HG02943 (cell line): ENCODE measurements at regions not wholly inside any gene's neighbourhood (a gene's known extent, or its start where the extent isn't known, plus 50 kb on each side); places are given as distances from the start of the nearest gene placed in this dataset.
A peak's percentile ranks its signal among the peaks of the same experiment; 100 is the strongest.
"Not testable (repeated sequence)": the region's sequence is repeated elsewhere in the genome, so short reads cannot be mapped to it uniquely, and the experiment has no call there.

Experiments used
- ATAC-seq: cut with Tn5 transposase; IDR thresholded peaks from one replicate; pipeline ENCODE4 v1.9.1; 2021; ENCODE audit warnings: mild to moderate bottlenecking, low read depth, moderate library complexity; ENCODE audit not compliant: unreplicated experiment

DNA sequence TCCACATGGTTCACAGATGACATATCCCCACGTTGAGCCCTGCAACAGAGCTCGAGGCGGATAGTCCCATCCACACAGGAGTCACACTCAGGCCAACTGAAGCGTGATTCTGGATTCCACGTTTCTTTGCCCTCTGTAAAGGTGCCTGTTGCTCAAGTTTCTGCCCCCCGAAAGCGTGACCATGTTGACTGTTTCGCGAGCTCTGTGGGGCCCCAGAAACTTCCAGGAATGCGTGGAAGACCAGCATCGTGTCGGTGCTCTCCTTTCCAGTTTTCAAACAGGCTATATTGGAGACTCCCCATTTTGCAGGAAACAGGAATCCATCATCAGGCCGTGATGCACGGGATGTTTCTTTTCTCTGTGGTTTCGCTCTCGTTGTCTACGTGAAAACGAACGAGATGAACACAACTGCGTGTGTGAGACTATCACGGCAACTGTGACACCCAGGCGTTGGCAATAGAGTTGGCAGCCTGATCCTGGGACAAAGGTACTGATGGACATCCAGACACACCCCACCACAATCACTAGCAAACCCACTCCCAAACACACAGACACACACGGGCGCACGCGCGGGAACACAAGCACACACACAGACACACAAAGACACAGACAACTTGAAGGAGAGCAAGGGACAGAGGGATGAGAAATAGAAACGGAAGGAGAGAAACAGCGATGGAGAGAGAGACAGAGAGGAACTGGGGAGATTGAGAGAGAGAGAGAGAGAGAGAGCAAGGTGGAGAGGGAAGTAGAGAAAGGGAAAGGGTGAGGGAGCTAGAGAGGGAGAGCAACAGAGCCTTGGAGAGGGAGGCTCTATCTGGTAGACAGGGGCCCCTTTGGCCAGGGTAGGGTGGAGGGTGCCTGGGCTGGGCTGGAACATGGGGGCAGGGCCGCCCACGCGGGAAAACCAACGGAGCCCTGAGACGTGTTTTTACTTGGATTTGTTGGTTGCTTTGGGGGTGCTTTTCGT lies 1609.3 kb downstream of the SPATA31A7 start:
- not testable (repeated sequence) for ATAC-seq

- ATAC-seq: not testable (repeated sequence)
Observed at GRCh38 chr9:62799851-62800371, 1610.1 kb downstream of the SPATA31A7 start.

DNA sequence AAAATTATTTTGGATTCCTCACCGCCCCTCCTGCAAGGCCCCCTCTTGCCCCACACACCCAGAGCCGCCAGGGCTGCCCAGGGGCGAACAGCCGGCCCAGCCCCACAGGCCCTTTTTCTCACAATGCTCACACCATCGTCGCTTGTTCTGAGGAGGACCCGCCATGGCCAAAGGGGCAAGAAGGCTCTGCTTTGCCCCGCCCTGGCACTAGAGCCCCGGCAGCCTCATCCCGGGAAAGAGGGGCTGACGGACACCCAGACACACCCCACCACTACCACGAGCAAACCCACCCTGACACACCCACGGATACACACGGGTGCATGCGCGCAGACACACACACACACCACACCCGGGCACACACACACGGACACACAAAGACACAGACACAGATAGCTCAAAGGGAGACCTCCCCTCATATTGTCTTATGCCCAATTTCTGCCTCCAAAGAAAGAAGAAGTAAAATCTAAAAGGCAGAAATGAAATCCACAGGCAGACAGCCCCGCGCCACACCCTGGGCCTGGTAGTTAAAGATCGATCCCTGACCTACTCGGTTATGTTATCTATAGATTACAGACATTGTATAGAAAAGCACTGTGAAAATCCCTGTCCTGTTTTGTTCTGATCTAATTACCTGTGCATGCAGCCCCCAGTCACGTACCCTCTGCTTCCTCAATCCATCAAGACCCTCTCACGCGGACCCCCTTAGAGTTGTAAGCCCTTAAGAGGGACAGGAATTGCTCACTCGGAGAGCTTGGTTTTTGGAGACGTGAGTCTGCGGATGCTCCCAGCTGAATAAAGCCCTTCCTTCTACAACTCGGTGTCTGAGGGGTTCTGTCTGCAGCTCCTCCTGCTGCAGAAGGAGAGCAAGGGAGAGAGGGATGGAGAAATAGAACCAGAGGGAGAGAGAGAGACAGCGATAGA lies 1610.9 kb downstream of the SPATA31A7 start:
- not testable (repeated sequence) for ATAC-seq

- not testable (repeated sequence) for ATAC-seq
Observed at GRCh38 chr9:62801372-62801811, 1611.6 kb downstream of the SPATA31A7 start.

- peak; percentile 100 for ATAC-seq
Observed at GRCh38 chr9:62801961-62802718, 1612.3 kb downstream of the SPATA31A7 start.

GRCh38 chr9:62802719-62803079 lies 1612.9 kb downstream of the SPATA31A7 start:
- not testable (repeated sequence) for ATAC-seq

DNA sequence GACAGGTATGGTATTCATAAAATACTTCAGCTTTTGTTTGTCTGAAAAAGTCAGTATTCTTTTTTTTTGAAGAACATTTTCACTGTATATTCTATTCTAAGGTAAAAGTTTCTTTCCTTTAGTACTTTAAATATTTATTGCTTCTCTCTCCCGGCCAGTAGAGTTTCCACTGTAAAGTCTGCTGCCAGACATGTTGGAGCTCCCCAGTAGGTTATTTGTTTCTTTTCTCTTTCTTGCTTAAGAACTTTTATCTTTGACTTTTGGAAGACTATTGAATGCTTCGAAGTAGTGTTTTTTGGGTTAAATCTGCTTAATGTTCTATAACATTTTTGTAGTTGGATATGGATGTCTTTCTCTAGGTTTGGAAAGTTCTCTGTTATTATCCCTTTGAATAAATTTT lies 1613.3 kb downstream of the SPATA31A7 start:
- not testable (repeated sequence) for ATAC-seq

DNA sequence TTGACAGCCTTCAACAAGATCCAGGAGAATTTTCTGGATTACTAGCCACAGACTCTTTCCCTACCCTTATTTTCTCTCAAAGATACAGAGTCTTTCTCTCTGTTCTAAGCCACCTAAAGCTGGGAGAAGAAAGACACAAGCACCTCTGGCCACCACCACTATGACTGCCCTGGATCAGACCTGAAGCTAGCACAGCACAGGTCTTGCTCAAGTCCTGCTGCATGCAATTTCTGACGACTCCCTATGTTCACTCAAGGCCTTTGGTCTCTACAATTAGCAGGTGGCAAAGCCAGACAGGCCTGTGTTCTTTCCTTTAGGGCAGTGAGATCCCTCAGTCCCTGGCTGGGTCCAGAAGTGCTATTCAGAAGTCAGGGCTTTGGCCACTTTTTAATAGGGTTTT lies 1614.5 kb downstream of the SPATA31A7 start:
- ATAC-seq: not testable (repeated sequence)

DNA sequence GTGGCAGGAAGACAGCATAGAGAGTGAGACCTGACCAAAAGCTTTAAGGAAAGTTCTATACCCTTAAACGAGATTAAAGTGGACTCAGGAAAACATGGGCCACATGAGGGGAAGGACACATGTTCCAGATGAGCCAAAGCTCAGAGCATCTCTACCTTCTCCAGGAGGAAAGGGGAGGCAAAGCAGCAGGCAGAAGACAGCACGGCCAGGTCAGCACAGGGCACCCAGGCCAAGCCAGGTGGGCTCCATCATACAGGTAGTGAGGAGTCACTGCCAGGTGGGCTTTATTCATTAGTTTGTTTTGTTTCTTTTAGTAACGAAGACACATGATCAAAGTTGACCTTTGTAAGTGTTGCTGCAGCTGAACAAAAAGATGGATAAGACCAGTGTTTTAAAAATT lies 1617.6 kb downstream of the SPATA31A7 start:
- ATAC-seq: not testable (repeated sequence)

- ATAC-seq: not testable (repeated sequence)
Observed at GRCh38 chr9:62808081-62808480, 1618.2 kb downstream of the SPATA31A7 start.

- ATAC-seq: not testable (repeated sequence)
Observed at GRCh38 chr9:62810318-62810717, 1620.5 kb downstream of the SPATA31A7 start.

- not testable (repeated sequence) for ATAC-seq
Observed at GRCh38 chr9:62810811-62811315, 1621.0 kb downstream of the SPATA31A7 start.

DNA sequence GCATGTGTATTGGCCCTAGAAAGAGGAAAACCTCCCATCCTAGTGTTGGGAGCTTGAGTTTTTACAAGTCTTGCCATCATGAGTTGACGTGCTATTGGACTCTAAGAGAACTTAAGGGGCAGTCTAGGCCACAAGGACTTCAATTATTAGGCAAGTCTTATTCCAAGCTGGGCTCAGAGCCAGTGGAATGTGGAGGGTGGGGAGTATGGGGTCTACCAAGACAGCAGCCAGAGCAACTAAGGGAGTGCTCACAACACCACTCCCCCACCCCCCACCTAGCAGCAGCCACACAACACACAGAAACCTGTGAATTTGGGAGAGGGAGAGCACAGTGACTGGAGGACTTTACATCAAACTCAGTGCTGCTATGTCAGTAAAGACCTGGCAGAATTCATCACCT lies 1625.6 kb downstream of the SPATA31A7 start:
- ATAC-seq: not testable (repeated sequence)

DNA sequence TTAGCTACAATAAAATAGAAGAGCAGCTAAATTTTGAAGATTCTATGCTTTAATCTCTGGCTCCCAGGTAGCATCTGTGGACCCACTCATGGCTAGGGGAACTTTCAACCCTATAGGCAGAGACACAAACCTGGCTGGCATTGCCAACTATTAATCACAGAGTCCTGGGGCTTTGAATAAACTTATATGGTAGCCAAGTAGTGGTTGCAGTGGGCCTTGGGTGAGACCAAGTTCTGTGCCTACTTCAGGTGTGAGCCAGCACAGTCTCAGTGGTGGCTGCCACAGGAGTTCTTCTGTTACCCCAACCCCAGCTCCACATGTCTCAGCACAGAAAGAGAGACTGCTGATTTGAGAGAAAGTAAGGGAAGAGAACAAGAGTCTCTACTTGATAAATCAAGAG lies 1626.5 kb downstream of the SPATA31A7 start:
- not testable (repeated sequence) for ATAC-seq

GRCh38 chr9:62817214-62817613 lies 1627.4 kb downstream of the SPATA31A7 start:
- ATAC-seq: not testable (repeated sequence)

DNA sequence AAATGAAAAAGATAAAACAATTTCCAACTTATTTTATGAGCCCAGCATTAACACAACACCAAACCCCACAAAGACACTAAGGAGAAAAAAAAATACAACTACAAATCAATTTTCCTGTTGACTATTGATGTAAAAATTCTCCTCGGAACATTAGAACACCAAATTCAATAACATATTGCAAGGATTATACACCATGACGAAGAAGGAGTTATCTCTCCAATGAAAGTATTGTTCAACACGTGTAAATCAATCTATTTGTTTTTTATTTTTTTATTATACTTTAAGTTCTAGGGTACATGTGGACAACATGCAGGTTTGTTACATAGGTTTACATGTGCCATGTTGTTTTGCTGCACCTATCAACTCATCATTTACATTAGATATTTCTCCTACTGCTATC lies 1632.3 kb downstream of the SPATA31A7 start:
- ATAC-seq: not testable (repeated sequence)

DNA sequence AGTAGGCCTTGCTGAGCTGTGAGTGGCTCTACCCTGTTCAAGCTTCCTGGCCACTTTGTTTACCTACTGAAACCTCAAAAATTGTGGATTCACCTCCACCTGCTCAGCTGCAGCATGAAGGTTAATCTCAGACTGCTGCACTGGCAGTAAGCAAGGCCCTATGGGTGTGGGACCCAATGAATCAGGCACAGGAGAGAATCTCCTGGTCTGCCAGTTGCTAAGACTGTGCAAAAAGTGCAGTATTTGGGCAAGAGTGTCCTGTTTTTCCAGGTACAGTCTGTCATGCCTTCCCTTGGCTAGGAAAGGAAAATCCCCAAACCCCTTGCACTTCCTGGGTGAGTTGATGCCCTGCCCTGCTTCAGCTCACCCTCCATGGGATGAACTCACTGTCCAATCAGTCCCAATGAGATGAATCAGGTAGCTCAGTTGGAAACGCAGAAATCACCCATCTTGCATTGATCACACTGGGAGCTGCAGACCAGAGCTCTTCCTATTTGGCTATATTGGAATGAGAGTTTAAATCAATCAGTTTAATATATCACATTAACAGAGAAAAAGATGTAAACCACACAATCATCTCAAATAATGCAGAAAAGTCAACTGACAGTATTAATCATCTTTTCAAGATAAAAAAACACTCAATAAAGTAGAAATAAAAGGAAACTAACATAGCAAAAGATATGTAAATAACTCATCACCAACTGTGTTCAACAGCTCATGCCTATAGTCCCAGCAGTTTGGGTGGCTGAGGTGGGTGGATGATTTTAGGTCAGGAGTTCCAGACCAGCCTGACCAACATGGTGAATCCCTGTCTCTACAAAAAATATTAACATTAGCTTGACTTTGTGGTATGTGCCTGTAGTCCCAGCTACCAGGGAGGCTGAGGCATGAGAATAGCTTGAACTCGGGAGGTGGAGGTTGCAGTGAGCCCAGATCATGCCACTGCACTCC lies 1638.4 kb downstream of the SPATA31A7 start:
- not testable (repeated sequence) for ATAC-seq

DNA sequence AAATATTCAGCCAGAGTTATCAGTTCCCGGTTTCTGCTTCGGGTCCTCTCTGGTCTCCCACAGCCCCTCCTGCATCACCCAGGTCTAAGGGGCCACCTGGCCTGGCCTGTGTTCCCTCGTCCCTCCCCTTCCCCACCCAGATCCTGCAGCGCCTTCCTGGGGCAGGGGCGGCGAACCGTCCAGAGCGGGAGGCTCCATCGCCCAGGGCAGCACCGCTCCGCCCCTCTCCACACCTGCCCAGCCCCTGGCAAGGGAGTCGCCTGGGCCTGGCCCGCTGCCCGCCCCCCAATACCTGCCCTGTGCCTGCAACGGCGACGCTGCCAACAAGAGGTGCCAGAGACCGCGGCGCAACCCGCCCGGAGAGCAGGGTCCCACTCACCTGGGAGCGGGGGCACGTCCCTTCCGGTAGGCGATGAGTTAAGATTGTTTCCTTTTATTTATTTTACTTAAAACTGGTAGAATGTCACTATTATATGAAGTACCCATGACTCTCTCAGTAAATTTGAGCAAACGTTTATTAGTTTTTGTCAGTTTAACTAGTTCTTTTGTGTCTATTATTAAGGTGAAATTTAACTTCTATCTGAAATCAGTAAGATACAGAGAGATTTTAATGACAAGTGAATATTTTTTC lies 1641.1 kb downstream of the SPATA31A7 start:
- not testable (repeated sequence) for ATAC-seq
